Sigmoid colon (tissue), 6 donors: ENCODE measurements at regions not wholly inside any gene's neighbourhood (a gene's known extent, or its start where the extent isn't known, plus 50 kb on each side); places are given as distances from the start of the nearest gene placed in this dataset.

Experiments used
- DNase-seq: peaks from one replicate; pipeline ENCODE4 v3.0.0-alpha.2; 2019
- H3K27ac ChIP-seq, 4 donors: fragments of 200-600 bp; sonication (generic); one replicate each; pipeline ENCODE4 v1.5.1; 2016 to 2019; ENCODE audit warnings: mild to moderate bottlenecking in 1 of 4
- H3K27me3 ChIP-seq, 3 donors: fragments of 200-600 bp; sonication (generic); one replicate each; pipeline ENCODE4 v1.5.1; 2019; ENCODE audit warnings: mild to moderate bottlenecking in 1 of 3
- H3K36me3 ChIP-seq, 4 donors: fragments of 200-600 bp; sonication (generic); one replicate each; pipeline ENCODE4 v1.5.1; 2016 to 2019
- H3K4me1 ChIP-seq, 4 donors: fragments of 200-600 bp; sonication (generic); one replicate each; pipeline ENCODE4 v1.5.1; 2017 to 2019
- H3K4me3 ChIP-seq, 4 donors: fragments of 200-600 bp; sonication (generic); one replicate each; pipeline ENCODE4 v1.5.1; 2017 to 2019; ENCODE audit warnings: mild to moderate bottlenecking in 2 of 4, moderate library complexity in 1 of 4
- H3K9me3 ChIP-seq, 4 donors: fragments of 200-600 bp in 3 of 4; sonication (generic) in 3 of 4; one replicate each; pipeline versions ENCODE4 v1.5.1 to v1.6.1; 2013 to 2019
- EP300 ChIP-seq, 4 donors: sonication (generic); formaldehyde crosslinking; IDR thresholded peaks; one replicate each; pipeline ENCODE4 v1.6.1; 2017; ENCODE audit warnings: antibody characterized with exemption in 4 of 4
- POLR2A ChIP-seq, 2 donors: fragments of 450-650 bp; IDR thresholded peaks; one replicate each; pipeline ENCODE4 v1.6.1; 2016; ENCODE audit warnings: antibody characterized with exemption in 2 of 2, mild to moderate bottlenecking in 2 of 2, moderate library complexity in 2 of 2
- POLR2AphosphoS5 ChIP-seq, 4 donors: sonication (generic); formaldehyde crosslinking; IDR thresholded peaks; one replicate each; pipeline ENCODE4 v1.6.1; 2017; ENCODE audit warnings: antibody characterized with exemption in 4 of 4
- WGBS, 2 donors: extraction: QIAGEN DNeasy Blood & Tissue Kit; methylation state at CpG; one replicate each; pipeline ENCODE4 v1.1.7; 2013; 5-methylcytosine and 5-hydroxymethylcytosine counted together
- intact Hi-C: fragments of 100-400 bp; cut with DNase I; formaldehyde crosslinking; loops from one replicate; pipeline ENCODE4 v1.15.1; 2023
- TF ChIP-seq, protein P1 (sequence below), 4 experiments: fragments of 450-650 bp in 3 of 4; fragments of 200-600 bp in 1 of 4; IDR thresholded peaks; one replicate each; pipeline ENCODE4 v1.5.1; 2016 to 2019; ENCODE audit warnings: antibody characterized with exemption in 4 of 4, mild to moderate bottlenecking in 3 of 4, moderate library complexity in 2 of 4
- donor health status: healthy with polysubstance abuse.
- donor health status: healthy.

DNA sequence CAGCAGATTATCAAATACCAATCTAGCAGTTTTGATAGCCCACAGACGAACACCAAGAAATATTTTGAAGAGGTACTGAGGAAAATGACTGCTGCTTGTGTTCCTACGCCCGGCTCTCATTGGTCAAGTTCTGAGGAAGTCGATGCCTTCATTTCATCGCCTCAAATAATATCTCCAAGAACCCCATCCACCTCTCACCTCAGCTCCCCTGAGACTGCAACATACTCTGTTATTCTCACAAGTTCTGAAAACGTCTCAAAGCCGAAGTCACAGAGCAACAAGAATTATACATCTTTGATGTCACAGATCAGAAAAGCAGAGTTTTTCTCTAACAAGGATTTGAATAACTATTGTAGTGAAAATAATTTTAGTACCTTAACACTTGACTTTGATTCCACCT, 55.5 kb upstream of the BCAT1 start:
- DNase-seq, result no peak
- no peaks in the 10 kb centered on the region for H3K36me3 ChIP-seq
- no peaks in the 10 kb centered on the region for H3K27me3 ChIP-seq
- TF ChIP-seq, protein P1, sequence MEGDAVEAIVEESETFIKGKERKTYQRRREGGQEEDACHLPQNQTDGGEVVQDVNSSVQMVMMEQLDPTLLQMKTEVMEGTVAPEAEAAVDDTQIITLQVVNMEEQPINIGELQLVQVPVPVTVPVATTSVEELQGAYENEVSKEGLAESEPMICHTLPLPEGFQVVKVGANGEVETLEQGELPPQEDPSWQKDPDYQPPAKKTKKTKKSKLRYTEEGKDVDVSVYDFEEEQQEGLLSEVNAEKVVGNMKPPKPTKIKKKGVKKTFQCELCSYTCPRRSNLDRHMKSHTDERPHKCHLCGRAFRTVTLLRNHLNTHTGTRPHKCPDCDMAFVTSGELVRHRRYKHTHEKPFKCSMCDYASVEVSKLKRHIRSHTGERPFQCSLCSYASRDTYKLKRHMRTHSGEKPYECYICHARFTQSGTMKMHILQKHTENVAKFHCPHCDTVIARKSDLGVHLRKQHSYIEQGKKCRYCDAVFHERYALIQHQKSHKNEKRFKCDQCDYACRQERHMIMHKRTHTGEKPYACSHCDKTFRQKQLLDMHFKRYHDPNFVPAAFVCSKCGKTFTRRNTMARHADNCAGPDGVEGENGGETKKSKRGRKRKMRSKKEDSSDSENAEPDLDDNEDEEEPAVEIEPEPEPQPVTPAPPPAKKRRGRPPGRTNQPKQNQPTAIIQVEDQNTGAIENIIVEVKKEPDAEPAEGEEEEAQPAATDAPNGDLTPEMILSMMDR (IDR thresholded peaks at IDR 0.05), result no peak
- TF ChIP-seq EP300 (IDR thresholded peaks at IDR 0.05), result no peak
- H3K4me1 ChIP-seq, result no peaks in the 10 kb centered on the region
- 84 to 88% methylated on average over 7 of the region's 7 CpGs for WGBS, 2 donors
- intact Hi-C loops, result no loop called here
- no peak overlapping the region for H3K4me3 ChIP-seq
- no peaks in the 10 kb centered on the region for H3K9me3 ChIP-seq
- no peak overlapping the region for H3K27ac ChIP-seq

DNA sequence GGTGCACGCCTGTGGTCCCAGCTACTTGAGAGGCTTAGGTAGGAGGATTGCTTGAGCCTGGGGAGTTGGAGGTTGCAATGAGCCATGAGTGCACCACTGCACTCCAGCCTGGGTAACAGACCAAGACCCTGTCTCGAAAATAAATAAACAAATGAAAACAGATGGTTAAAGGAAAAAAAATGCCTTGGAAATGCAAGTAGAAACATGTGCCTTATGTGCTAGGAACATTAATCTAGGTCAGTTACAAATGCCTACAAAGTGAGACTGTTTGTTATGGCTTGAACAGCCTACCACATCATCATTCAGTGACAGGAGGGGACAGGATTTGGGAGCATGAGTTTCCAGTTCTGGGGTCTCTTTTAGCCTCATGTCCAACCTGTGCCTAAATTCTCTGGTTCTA, 52.4 kb upstream of the BCAT1 start:
- Histone ChIP-seq H3K4me3 (no peak overlapping the region), H3K4me1 (peaks cover 0 to 18% (median 11%) of the 10 kb centered on the region in 4 donors), H3K36me3 (no peaks in the 10 kb centered on the region), H3K27ac (no peak overlapping the region), H3K27me3 (no peaks in the 10 kb centered on the region), H3K9me3 (no peaks in the 10 kb centered on the region)
- 71 to 79% methylated on average over 2 of the region's 2 CpGs for WGBS, 2 donors
- intact Hi-C loops, result no loop called here
- DNase-seq, result no peak
- TF ChIP-seq POLR2A (IDR thresholded peaks at IDR 0.05) (no peak), POLR2AphosphoS5 (IDR thresholded peaks at IDR 0.05) (no peak), EP300 (IDR thresholded peaks at IDR 0.05) (no peak)
- TF ChIP-seq, protein P1 (IDR thresholded peaks at IDR 0.05), result no peak
